ENCODE measurements at regions not wholly inside any gene's neighbourhood (a gene's known extent, or its start where the extent isn't known, plus 50 kb on each side); places are given as distances from the start of the nearest gene placed in this dataset.
"Not testable (repeated sequence)": the region's sequence is repeated elsewhere in the genome, so short reads cannot be mapped to it uniquely, and the experiment has no call there.

DNA sequence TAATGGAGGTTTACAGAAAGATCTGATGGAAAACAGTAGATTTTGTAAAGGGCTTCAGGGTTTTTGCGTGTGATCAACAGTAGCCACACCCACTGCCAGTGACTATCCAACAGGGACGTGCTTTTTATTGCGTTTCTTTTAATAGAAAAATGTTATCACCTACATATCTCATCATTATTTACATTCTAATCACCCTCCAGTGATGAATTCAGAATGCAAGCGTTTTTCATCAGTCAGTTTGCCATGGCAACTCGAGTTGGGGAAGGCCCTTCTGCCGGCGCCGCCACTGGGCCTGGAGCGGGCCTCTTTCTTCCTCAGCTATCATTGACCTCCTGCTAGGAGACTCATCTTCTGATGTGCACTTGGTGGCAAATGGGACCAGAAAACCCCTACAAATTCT lies 90.3 kb upstream of the TMTC4 start:
- TF ChIP-seq, protein P1, sequence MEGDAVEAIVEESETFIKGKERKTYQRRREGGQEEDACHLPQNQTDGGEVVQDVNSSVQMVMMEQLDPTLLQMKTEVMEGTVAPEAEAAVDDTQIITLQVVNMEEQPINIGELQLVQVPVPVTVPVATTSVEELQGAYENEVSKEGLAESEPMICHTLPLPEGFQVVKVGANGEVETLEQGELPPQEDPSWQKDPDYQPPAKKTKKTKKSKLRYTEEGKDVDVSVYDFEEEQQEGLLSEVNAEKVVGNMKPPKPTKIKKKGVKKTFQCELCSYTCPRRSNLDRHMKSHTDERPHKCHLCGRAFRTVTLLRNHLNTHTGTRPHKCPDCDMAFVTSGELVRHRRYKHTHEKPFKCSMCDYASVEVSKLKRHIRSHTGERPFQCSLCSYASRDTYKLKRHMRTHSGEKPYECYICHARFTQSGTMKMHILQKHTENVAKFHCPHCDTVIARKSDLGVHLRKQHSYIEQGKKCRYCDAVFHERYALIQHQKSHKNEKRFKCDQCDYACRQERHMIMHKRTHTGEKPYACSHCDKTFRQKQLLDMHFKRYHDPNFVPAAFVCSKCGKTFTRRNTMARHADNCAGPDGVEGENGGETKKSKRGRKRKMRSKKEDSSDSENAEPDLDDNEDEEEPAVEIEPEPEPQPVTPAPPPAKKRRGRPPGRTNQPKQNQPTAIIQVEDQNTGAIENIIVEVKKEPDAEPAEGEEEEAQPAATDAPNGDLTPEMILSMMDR (IDR thresholded peaks at IDR 0.05; ENCODE audit: low read depth, low read length, missing control alignments): no peak
- no peak for DNase-seq (ENCODE audit: low read depth)
- H3K4me3 ChIP-seq (ENCODE audit: low read depth, low read length): no peak overlapping the region

GRCh38 chr13:100762126-100762525 lies 87.5 kb upstream of the TMTC4 start:
- DNase-seq (ENCODE audit: low read depth); H3K4me3 ChIP-seq (ENCODE audit: low read depth, low read length): not testable (repeated sequence)

GRCh38 chr13:100755891-100756290 lies 81.3 kb upstream of the TMTC4 start:
- no peak overlapping the region for H3K4me3 ChIP-seq (ENCODE audit: low read depth, low read length)
- DNase-seq (ENCODE audit: low read depth): no peak
- TF ChIP-seq, protein P1 (IDR thresholded peaks at IDR 0.05; ENCODE audit: low read depth, low read length, missing control alignments): no peak

DNA sequence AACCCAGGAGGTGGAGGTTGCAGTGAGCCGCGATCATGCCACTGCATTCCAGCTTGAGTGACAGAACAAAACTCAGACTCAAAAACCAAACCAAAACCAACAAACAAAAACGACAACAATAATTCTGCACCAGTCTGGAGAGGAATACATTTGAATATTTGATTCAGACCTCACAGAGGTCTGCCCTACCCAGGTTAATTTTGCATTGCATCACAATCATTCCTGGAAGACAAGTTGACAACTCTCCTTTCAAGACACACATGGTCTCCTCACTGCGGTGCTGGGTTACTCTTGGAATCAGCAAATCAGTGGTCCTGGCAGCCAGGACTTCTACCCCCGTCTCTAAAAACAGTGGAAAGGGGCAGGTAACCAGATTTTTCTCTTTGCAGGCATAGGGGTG lies 79.9 kb upstream of the TMTC4 start:
- TF ChIP-seq, protein P1 (IDR thresholded peaks at IDR 0.05; ENCODE audit: low read depth, low read length, missing control alignments): no peak
- no peak for DNase-seq (ENCODE audit: low read depth)
- H3K4me3 ChIP-seq (ENCODE audit: low read depth, low read length): no peak overlapping the region

- TF ChIP-seq, protein P1 (IDR thresholded peaks at IDR 0.05; ENCODE audit: low read depth, low read length, missing control alignments): no peak
- H3K4me3 ChIP-seq (ENCODE audit: low read depth, low read length): no peak overlapping the region
- no peak for DNase-seq (ENCODE audit: low read depth)
Observed at GRCh38 chr13:100753376-100753775, 78.8 kb upstream of the TMTC4 start.

DNA sequence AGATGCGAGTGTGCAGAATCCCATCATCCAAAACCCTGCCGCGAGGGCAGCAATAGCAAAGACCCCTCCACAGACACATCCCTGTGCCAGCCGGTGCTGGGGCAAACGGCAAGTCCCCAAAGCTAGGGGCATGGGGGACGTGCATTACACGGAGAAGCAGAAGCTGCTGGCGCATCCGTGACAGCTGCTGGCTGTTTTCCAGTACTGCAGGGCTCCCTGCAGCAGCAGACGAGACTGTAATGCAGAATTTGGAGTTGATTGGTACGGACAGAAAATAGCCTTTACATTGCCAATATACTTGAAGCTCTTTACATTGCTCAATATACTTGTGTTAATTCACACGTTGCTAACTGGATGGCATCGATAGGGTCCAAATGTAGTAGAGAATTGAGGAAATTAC lies 77.2 kb upstream of the TMTC4 start:
- no peak for DNase-seq (ENCODE audit: low read depth)
- TF ChIP-seq, protein P1 (IDR thresholded peaks at IDR 0.05; ENCODE audit: low read depth, low read length, missing control alignments): no peak
- no peak overlapping the region for H3K4me3 ChIP-seq (ENCODE audit: low read depth, low read length)

- no peak overlapping the region for H3K4me3 ChIP-seq (ENCODE audit: low read depth, low read length)
- TF ChIP-seq, protein P1 (IDR thresholded peaks at IDR 0.05; ENCODE audit: low read depth, low read length, missing control alignments): no peak
- no peak for DNase-seq (ENCODE audit: low read depth)
Observed at GRCh38 chr13:100746953-100747683, 72.5 kb upstream of the TMTC4 start.
